ENCODE measurements at regions not wholly inside any gene's neighbourhood (a gene's known extent, or its start where the extent isn't known, plus 50 kb on each side); places are given as distances from the start of the nearest gene placed in this dataset.

DNA sequence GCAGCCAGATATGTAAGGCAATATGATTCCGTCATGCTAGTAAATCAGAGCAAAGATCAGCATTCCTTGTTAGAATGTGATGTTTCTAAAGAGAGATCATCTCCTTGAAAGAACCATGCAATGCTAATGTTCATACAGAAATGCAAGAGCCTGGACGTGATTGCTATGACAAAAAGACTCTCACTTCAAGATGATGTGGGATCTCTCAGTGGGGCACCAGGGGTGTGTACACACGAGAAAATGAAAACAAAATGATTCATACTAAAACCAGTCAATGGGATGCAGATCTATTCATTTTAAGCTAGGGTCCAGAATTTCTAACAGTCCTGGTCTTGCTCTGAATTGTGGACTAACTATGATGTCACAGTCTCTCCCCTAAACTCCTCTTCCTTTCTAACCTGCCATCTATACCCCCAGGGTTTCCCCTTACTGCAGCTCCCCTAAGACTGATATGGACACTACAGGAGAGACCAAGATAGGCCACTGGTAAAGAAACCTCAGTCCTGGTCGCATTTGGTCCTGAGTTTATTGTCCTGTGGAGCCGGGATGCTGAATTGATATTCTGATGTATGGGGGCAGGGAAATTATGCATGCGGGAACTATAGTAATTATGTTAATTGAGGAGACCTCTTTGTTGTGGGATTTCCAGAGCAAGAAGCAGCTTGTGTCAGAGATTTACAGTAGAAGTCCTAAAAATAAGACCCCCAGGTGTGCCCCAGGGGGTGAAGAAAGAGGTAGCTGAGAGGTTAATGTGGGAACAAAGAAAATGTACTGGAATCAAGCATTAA lies 179.0 kb downstream of the PMP22 start:
- no peak for TF ChIP-seq POLR2A (IDR thresholded peaks at IDR 0.05; ENCODE audit: control extremely low read depth in 1 of 2, low read depth in 2 of 2, low read length in 2 of 2)
- TF ChIP-seq CTCF (IDR thresholded peaks at IDR 0.05; ENCODE audit: control extremely low read depth in 1 of 3, insufficient read depth in 1 of 3, low read depth in 1 of 3, low read length in 3 of 3), result no peak
- TF ChIP-seq EP300 (IDR thresholded peaks at IDR 0.05; ENCODE audit: borderline replicate concordance in 1 of 2, low read depth in 2 of 2, low read length in 2 of 2), result no peak
- no peak for TF ChIP-seq YY1 (IDR thresholded peaks at IDR 0.05; ENCODE audit: low read depth, low read length)
- no peak for TF ChIP-seq GABPA (IDR thresholded peaks at IDR 0.05; ENCODE audit: borderline replicate concordance, insufficient read depth, low read length)
- no peak for TF ChIP-seq EZH2 (IDR thresholded peaks at IDR 0.05; ENCODE audit: low read depth, low read length, severe bottlenecking)
- TF ChIP-seq TAF1 (IDR thresholded peaks at IDR 0.05; ENCODE audit: low read depth, low read length), result no peak
- TF ChIP-seq CREB1 (IDR thresholded peaks at IDR 0.05), result no peak
- TF ChIP-seq SP1 (IDR thresholded peaks at IDR 0.05; ENCODE audit: low read depth, low read length), result no peak
- TF ChIP-seq FOSL1 (IDR thresholded peaks at IDR 0.05; ENCODE audit: insufficient read depth, low read depth, low read length), result no peak

All from H1 (cell line).